ENCODE measurements at regions not wholly inside any gene's neighbourhood (a gene's known extent, or its start where the extent isn't known, plus 50 kb on each side); places are given as distances from the start of the nearest gene placed in this dataset.

DNA sequence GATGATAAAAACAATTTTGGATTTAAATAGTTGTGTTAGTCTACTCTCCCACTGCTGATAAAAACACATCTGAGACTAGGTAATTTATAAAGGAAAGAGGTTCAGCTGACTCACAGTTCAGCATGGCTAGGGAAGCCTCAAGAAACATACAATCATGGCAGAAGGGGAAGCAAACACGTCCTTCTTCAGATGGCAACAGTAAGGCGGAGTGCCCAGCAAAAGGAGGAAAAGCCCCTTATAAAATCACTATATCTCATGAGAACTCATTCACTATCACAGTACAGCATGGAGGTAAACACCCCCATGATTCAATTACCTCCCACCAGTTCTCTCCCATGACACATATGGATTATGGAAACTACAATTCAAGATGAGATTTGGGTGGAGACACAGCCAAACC is 632.1 kb downstream of the SLC16A7 start:
- TF ChIP-seq, protein P1, sequence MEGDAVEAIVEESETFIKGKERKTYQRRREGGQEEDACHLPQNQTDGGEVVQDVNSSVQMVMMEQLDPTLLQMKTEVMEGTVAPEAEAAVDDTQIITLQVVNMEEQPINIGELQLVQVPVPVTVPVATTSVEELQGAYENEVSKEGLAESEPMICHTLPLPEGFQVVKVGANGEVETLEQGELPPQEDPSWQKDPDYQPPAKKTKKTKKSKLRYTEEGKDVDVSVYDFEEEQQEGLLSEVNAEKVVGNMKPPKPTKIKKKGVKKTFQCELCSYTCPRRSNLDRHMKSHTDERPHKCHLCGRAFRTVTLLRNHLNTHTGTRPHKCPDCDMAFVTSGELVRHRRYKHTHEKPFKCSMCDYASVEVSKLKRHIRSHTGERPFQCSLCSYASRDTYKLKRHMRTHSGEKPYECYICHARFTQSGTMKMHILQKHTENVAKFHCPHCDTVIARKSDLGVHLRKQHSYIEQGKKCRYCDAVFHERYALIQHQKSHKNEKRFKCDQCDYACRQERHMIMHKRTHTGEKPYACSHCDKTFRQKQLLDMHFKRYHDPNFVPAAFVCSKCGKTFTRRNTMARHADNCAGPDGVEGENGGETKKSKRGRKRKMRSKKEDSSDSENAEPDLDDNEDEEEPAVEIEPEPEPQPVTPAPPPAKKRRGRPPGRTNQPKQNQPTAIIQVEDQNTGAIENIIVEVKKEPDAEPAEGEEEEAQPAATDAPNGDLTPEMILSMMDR (IDR thresholded peaks at IDR 0.05; ENCODE audit: insufficient read depth, low read length, poor library complexity, severe bottlenecking): no peak
- TF ChIP-seq EZH2phosphoT487 (conservative IDR thresholded peaks at IDR 0.05; ENCODE audit: low read length): no peak
